Mesendoderm (in vitro differentiated cells): ENCODE measurements at regions not wholly inside any gene's neighbourhood (a gene's known extent, or its start where the extent isn't known, plus 50 kb on each side); places are given as distances from the start of the nearest gene placed in this dataset.

Experiments
- DNase-seq: peaks from one replicate; pipeline ENCODE4 v3.0.0; 2013
- H2AK5ac ChIP-seq: 2 replicates; pipeline ENCODE4 v1.6.1; 2013; ENCODE audit warnings: low read length, inconsistent platforms
- H2BK120ac ChIP-seq: 2 replicates; pipeline ENCODE4 v1.6.1; 2013; ENCODE audit warnings: low read depth, mild to moderate bottlenecking, low read length, moderate library complexity, mixed read lengths
- H2BK15ac ChIP-seq: replicated peaks from 2 replicates; pipeline ENCODE4 v1.6.1; 2013; ENCODE audit warnings: low read depth, mild to moderate bottlenecking, moderate library complexity
- H2BK5ac ChIP-seq: 2 replicates; pipeline ENCODE4 v1.6.1; 2013; ENCODE audit warnings: low read length, inconsistent platforms
- H3K18ac ChIP-seq: 2 replicates; pipeline ENCODE4 v1.6.1; 2013; ENCODE audit warnings: mild to moderate bottlenecking, low read length, mixed read lengths
- H3K23ac ChIP-seq: one replicate; pipeline ENCODE4 v1.6.1; 2013; ENCODE audit warnings: low read length
- H3K27ac ChIP-seq: 2 replicates; pipeline ENCODE4 v1.5.1; 2013; ENCODE audit warnings: low read depth, mild to moderate bottlenecking, inconsistent platforms, low read length, moderate library complexity
- H3K27me3 ChIP-seq: 2 replicates; pipeline ENCODE4 v1.6.1; 2013; ENCODE audit warnings: low read length, control low read depth, mild to moderate bottlenecking, inconsistent platforms; ENCODE audit not compliant: insufficient read depth, poor library complexity
- H3K36me3 ChIP-seq: 2 replicates; pipeline ENCODE4 v1.6.1; 2013; ENCODE audit warnings: low read length, inconsistent platforms; ENCODE audit not compliant: control insufficient read depth, insufficient read depth
- H3K4ac ChIP-seq: one replicate; pipeline ENCODE4 v1.6.1; 2013; ENCODE audit warnings: low read depth, mild to moderate bottlenecking, low read length, moderate library complexity
- H3K4me1 ChIP-seq: 2 replicates; pipeline ENCODE4 v1.6.1; 2013; ENCODE audit warnings: low read depth, low read length, inconsistent platforms; ENCODE audit not compliant: control insufficient read depth
- H3K4me2 ChIP-seq: 2 replicates; pipeline ENCODE4 v1.6.1; 2013; ENCODE audit warnings: low read length
- H3K4me3 ChIP-seq: 2 replicates; pipeline ENCODE4 v1.5.1; 2013; ENCODE audit warnings: mild to moderate bottlenecking, low read length
- H3K56ac ChIP-seq: one replicate; pipeline ENCODE4 v1.6.1; 2013; ENCODE audit warnings: low read length
- H3K79me1 ChIP-seq: 2 replicates; pipeline ENCODE4 v1.6.1; 2013; ENCODE audit warnings: low read length, inconsistent platforms
- H3K79me2 ChIP-seq: 2 replicates; pipeline ENCODE4 v1.6.1; 2013; ENCODE audit warnings: mild to moderate bottlenecking, low read length; ENCODE audit not compliant: control insufficient read depth, insufficient read depth
- H3K9ac ChIP-seq: 2 replicates; pipeline ENCODE4 v1.6.1; 2013; ENCODE audit warnings: low read length, inconsistent platforms
- H4K5ac ChIP-seq: one replicate; pipeline ENCODE4 v1.6.1; 2013; ENCODE audit warnings: low read length
- H4K8ac ChIP-seq: one replicate; pipeline ENCODE4 v1.6.1; 2013; ENCODE audit warnings: low read depth, mild to moderate bottlenecking, control low read depth, low read length, moderate library complexity
- WGBS: extraction: QIAGEN DNeasy Blood & Tissue Kit; methylation state at CpG from one replicate; pipeline ENCODE4 v1.1.7; 2013; ENCODE audit warnings: low lambda C conversion rate, missing lambda C conversion rate; ENCODE audit not compliant: insufficient coverage; ENCODE audit errors: extremely low coverage; 5-methylcytosine and 5-hydroxymethylcytosine counted together

DNA sequence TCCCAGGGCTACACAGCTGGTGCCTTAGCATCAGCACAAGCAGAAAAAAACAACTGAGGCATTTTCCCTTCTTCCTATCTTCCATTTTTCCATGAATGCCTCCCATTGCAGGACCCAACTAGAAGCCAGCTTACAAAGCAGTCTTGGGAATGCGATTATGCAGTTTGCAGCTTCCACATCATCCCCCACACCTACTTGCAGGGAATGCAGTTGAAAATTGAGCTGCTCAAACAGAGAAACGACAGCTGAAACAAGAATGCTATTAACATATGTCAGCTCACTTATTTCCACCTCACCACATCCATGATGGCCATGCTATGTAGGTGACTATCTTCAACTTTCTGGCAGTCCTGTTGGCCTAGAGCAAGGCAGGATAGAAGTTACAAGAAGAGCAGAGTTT, 150.6 kb upstream of the KCTD3 start:
- H3K56ac ChIP-seq: no peak overlapping the region
- H3K27ac ChIP-seq: no peak overlapping the region
- no peaks in the 10 kb centered on the region for H3K36me3 ChIP-seq
- no peaks in the 10 kb centered on the region for H3K4me1 ChIP-seq
- H3K4me3 ChIP-seq: no peak overlapping the region
- no peak overlapping the region for H3K23ac ChIP-seq
- H3K9ac ChIP-seq: no peak overlapping the region
- no CpG with 5 or more reads among the region's 2 CpGs for WGBS
- H2BK5ac ChIP-seq: no peak overlapping the region
- no peaks in the 10 kb centered on the region for H3K79me2 ChIP-seq
- H2BK120ac ChIP-seq: no peak overlapping the region
- peak; percentile 38 for DNase-seq
- H4K5ac ChIP-seq: no peak overlapping the region
- no peak overlapping the region for H4K8ac ChIP-seq
- no peak overlapping the region for H3K4me2 ChIP-seq
- H2BK15ac ChIP-seq: no peak overlapping the region
- H3K4ac ChIP-seq: no peak overlapping the region
- H3K27me3 ChIP-seq: no peaks in the 10 kb centered on the region
- no peaks in the 10 kb centered on the region for H3K79me1 ChIP-seq
- H2AK5ac ChIP-seq: no peak overlapping the region
- no peak overlapping the region for H3K18ac ChIP-seq

DNA sequence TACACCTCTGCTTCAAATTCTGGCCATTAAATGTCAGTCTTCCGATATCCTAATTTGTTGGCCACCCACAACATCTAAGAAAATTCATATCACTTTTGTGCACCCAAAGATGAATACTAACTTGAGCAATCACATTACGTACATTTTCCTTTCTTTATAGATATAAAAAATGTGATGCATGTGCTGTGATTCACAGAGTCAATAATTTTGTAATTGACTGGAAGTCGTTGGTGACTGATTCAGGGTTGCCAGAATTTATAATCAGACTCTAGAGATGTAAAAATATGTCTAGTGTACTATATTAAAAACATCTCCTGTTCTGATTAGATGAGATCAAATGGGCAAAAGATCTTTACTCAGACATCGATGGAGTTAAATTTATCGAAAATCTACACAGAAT, 150.0 kb upstream of the KCTD3 start:
- WGBS: no CpG with 5 or more reads among the region's 5 CpGs
- no peak for DNase-seq
- H3K4me2 ChIP-seq: no peak overlapping the region

DNA sequence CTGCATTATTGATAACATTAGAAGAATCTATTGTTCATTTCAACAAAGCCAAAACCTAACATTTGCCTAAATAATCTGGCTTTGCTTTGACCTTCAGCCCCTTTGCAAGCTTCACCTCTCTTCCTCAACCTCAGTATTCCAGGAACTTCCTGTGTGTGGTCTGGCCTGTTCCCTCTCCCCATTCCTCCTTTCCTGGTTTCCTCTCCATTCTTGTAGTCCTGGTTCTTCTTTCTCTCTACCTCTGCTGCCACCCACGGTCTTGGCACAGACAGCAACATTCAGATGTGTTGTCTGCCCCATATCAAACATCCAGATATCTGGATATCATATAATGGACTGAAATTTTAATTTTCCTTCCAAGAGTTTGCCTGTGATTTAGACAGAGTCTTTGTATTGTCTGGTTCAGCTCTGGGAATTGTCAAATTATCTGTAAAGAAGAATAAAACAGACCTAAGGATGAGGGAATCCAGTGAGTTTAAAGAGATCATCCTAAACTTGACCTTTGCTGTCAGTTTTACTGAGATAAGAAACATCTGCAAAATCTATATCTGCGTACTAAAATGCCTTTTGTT, 148.1 kb upstream of the KCTD3 start:
- no peak overlapping the region for H3K9ac ChIP-seq
- no peak overlapping the region for H3K4ac ChIP-seq
- H3K79me2 ChIP-seq: no peaks in the 10 kb centered on the region
- no CpG with 5 or more reads among the region's 2 CpGs for WGBS
- H3K27me3 ChIP-seq: no peaks in the 10 kb centered on the region
- no peaks in the 10 kb centered on the region for H3K4me1 ChIP-seq
- H3K27ac ChIP-seq: no peak overlapping the region
- no peaks in the 10 kb centered on the region for H3K79me1 ChIP-seq
- no peak overlapping the region for H4K8ac ChIP-seq
- H3K4me2 ChIP-seq: no peak overlapping the region
- H2BK120ac ChIP-seq: no peak overlapping the region
- no peak overlapping the region for H2BK15ac ChIP-seq
- DNase-seq: peak; percentile 16
- H2BK5ac ChIP-seq: no peak overlapping the region
- no peak overlapping the region for H3K56ac ChIP-seq
- no peak overlapping the region for H3K23ac ChIP-seq
- no peaks in the 10 kb centered on the region for H3K36me3 ChIP-seq
- no peak overlapping the region for H3K4me3 ChIP-seq
- H4K5ac ChIP-seq: no peak overlapping the region
- no peak overlapping the region for H3K18ac ChIP-seq
- no peak overlapping the region for H2AK5ac ChIP-seq

More for the DNA sequence above, 150.0 kb upstream of the KCTD3 start:
- Histone ChIP-seq H3K23ac (no peak overlapping the region), H2BK15ac (no peak overlapping the region), H3K9ac (no peak overlapping the region), H3K79me2 (no peaks in the 10 kb centered on the region), H3K18ac (no peak overlapping the region), H2AK5ac (no peak overlapping the region), H3K4me3 (no peak overlapping the region), H4K5ac (no peak overlapping the region), H3K56ac (no peak overlapping the region), H3K79me1 (no peaks in the 10 kb centered on the region), H3K27me3 (no peaks in the 10 kb centered on the region), H3K27ac (no peak overlapping the region), H3K4ac (no peak overlapping the region), H4K8ac (no peak overlapping the region), H2BK5ac (no peak overlapping the region), H3K36me3 (no peaks in the 10 kb centered on the region), H3K4me1 (no peaks in the 10 kb centered on the region), H2BK120ac (no peak overlapping the region)

DNA sequence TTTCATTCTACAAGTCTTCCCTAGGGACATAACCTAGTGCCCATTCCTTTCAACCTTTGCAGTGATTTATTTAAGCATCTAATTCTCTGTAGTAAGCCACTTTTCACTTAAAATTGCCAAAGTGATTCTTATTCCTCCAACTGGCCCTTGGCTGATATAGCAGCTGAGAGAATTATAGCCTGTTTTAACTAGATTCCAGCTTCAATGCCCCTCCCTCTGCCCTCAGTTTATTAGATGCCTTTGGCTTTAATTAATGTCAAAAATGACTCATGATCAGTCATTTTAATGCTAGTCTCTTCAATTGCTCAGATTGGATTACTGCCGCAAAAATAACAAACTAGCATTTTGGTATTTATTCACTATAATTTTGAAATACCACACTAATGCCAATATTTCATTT, 145.4 kb upstream of the KCTD3 start:
- Histone ChIP-seq H3K4ac (no peak overlapping the region), H4K5ac (no peak overlapping the region), H2AK5ac (no peak overlapping the region), H3K79me1 (no peaks in the 10 kb centered on the region), H3K4me3 (no peak overlapping the region), H3K27me3 (no peaks in the 10 kb centered on the region), H3K36me3 (no peaks in the 10 kb centered on the region), H3K79me2 (no peaks in the 10 kb centered on the region), H2BK120ac (no peak overlapping the region), H2BK5ac (no peak overlapping the region), H3K23ac (no peak overlapping the region), H3K27ac (no peak overlapping the region), H2BK15ac (no peak overlapping the region), H3K4me2 (no peak overlapping the region), H3K9ac (no peak overlapping the region), H3K4me1 (no peaks in the 10 kb centered on the region), H3K56ac (no peak overlapping the region), H3K18ac (no peak overlapping the region), H4K8ac (no peak overlapping the region)
- WGBS: no CpG with 5 or more reads among the region's 1 CpG
- no peak for DNase-seq

DNA sequence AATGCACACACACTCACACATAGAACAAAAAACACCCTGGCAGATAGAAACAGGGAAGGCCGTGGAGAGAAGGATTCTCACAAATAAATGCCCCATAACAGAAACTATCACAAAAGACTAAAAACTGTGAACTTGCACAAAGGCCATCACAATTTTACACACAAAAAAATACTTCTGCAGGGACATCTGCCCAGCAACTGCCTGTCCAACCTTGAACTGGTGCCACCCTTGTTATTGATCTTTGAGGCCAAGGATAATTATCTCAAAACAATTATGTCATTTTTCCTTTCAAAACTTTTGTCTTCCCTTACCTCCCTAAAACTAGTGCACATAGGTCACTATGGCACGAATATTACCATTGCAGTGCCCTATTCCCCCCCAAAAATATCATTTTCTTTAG, 143.8 kb upstream of the KCTD3 start:
- Histone ChIP-seq H3K4me3 (no peak overlapping the region), H3K79me2 (no peaks in the 10 kb centered on the region), H4K8ac (no peak overlapping the region), H3K56ac (no peak overlapping the region), H2AK5ac (no peak overlapping the region), H3K4me1 (no peaks in the 10 kb centered on the region), H3K27ac (no peak overlapping the region), H3K4me2 (no peak overlapping the region), H2BK120ac (no peak overlapping the region), H2BK5ac (no peak overlapping the region), H3K27me3 (no peaks in the 10 kb centered on the region), H3K79me1 (no peaks in the 10 kb centered on the region), H3K18ac (no peak overlapping the region), H4K5ac (no peak overlapping the region), H3K36me3 (no peaks in the 10 kb centered on the region), H2BK15ac (no peak overlapping the region), H3K23ac (no peak overlapping the region), H3K9ac (no peak overlapping the region), H3K4ac (no peak overlapping the region)
- WGBS: no CpG with 5 or more reads among the region's 2 CpGs
- no peak for DNase-seq

DNA sequence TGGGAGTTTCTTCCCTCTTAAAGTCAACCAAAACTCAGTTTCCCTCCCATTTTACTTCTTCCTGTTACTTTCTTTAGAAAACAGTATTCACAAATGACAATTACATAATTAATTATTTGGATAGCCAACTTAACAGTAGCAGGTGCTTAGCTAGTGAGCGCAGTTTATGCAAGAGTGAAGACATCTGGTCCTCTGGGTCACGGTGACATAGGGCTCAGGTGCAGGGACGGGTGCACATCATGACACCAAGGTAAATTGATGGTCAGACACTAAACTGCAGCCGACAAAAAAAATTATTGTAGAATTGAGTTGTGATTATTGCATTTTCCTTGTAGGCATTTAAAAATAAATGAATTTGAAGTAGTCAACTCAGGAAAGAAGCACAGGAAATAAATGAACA, 142.0 kb upstream of the KCTD3 start:
- no peak overlapping the region for H3K23ac ChIP-seq
- no CpG with 5 or more reads among the region's 4 CpGs for WGBS
- H3K4ac ChIP-seq: no peak overlapping the region
- H2AK5ac ChIP-seq: no peak overlapping the region
- H4K5ac ChIP-seq: no peak overlapping the region
- H3K9ac ChIP-seq: no peak overlapping the region
- DNase-seq: no peak
- H3K56ac ChIP-seq: no peak overlapping the region
- no peak overlapping the region for H3K4me2 ChIP-seq
- no peak overlapping the region for H4K8ac ChIP-seq
- no peaks in the 10 kb centered on the region for H3K79me2 ChIP-seq
- no peaks in the 10 kb centered on the region for H3K36me3 ChIP-seq
- H2BK5ac ChIP-seq: no peak overlapping the region
- H3K27ac ChIP-seq: no peak overlapping the region
- no peaks in the 10 kb centered on the region for H3K4me1 ChIP-seq
- H3K18ac ChIP-seq: no peak overlapping the region
- no peaks in the 10 kb centered on the region for H3K27me3 ChIP-seq
- no peaks in the 10 kb centered on the region for H3K79me1 ChIP-seq
- no peak overlapping the region for H3K4me3 ChIP-seq
- no peak overlapping the region for H2BK15ac ChIP-seq
- no peak overlapping the region for H2BK120ac ChIP-seq
